T-cell (primary cell): ENCODE measurements at regions not wholly inside any gene's neighbourhood (a gene's known extent, or its start where the extent isn't known, plus 50 kb on each side); places are given as distances from the start of the nearest gene placed in this dataset.

Experiments
- ATAC-seq, 4 experiments: fragments of 200-7000 bp in 3 of 4; fragments of 150-1000 bp in 1 of 4; cut with Tn5 transposase; replicated peaks in 1 of 4; 1 replicate in 3 of 4; 2 replicates in 1 of 4; pipeline ENCODE4 v1.10.0; 2021; ENCODE audit warnings: moderate library complexity in 3 of 4, mild to moderate bottlenecking in 2 of 4, moderate number of reproducible peaks in 1 of 4
- CTCF ChIA-PET, 2 donors: fragments of 300-600 bp; sonication (Branson Sonifier 250); formaldehyde crosslinking; loops; one replicate each; lab custom pipeline; 2022; ENCODE audit warnings: antibody characterized with exemption in 2 of 2; lab: Charles Lee
- POLR2A ChIA-PET, 2 donors: fragments of 300-600 bp; sonication (Branson Sonifier 250); formaldehyde crosslinking; loops; one replicate each; lab custom pipeline; 2022; ENCODE audit warnings: antibody characterized with exemption in 2 of 2; lab: Charles Lee
- DNase-seq, 35 experiments: peaks; one replicate each; pipeline versions ENCODE4 v3.0.0 to v3.0.0-alpha.2; 2013 to 2023
- H3K27ac ChIP-seq: one replicate; pipeline ENCODE4 v1.5.1; 2013; ENCODE audit warnings: low read length
- H3K27me3 ChIP-seq, 2 experiments: replicated peaks in 1 of 2; 1 replicate in 1 of 2; 2 replicates in 1 of 2; pipeline versions ENCODE4 v1.6.1 to v1.7.0; 2013; ENCODE audit warnings: low read length in 1 of 2, mixed read lengths in 1 of 2; ENCODE audit not compliant: control insufficient read depth in 2 of 2, insufficient read depth in 2 of 2; ENCODE audit errors: extremely low read depth in 1 of 2
- H3K36me3 ChIP-seq, 2 donors: 1 replicate in 1 of 2; 2 replicates in 1 of 2; pipeline versions ENCODE4 v1.6.1 to v1.7.0; 2013; ENCODE audit warnings: low read length in 1 of 2; ENCODE audit not compliant: control insufficient read depth in 2 of 2, insufficient read depth in 1 of 2; ENCODE audit errors: extremely low read depth in 1 of 2
- H3K4me1 ChIP-seq, 2 experiments: 1 replicate in 1 of 2; 2 replicates in 1 of 2; pipeline versions ENCODE4 v1.6.1 to v1.7.0; 2013; ENCODE audit warnings: low read length in 2 of 2, mixed read lengths in 1 of 2; ENCODE audit not compliant: insufficient read depth in 2 of 2, control insufficient read depth in 1 of 2; ENCODE audit errors: extremely low read depth in 1 of 2
- H3K4me3 ChIP-seq, 2 donors: 1 replicate in 1 of 2; 2 replicates in 1 of 2; pipeline versions ENCODE4 v1.5.1 to v1.7.0; 2013; ENCODE audit warnings: mild to moderate bottlenecking in 2 of 2, low read length in 1 of 2, moderate library complexity in 1 of 2; ENCODE audit not compliant: control insufficient read depth in 1 of 2; ENCODE audit errors: extremely low read depth in 1 of 2
- H3K9me3 ChIP-seq: 2 replicates; pipeline ENCODE4 v1.7.0; 2013
- H3K27ac Mint-ChIP-seq, 2 donors: one replicate each; pipeline ENCODE4 v1.8.0; 2020 to 2021; ENCODE audit warnings: mild to moderate bottlenecking in 2 of 2, mixed read lengths in 2 of 2
- H3K27me3 Mint-ChIP-seq, 2 donors: one replicate each; pipeline ENCODE4 v1.8.0; 2021 to 2022; ENCODE audit warnings: mixed read lengths in 2 of 2
- H3K36me3 Mint-ChIP-seq: one replicate; pipeline ENCODE4 v1.8.0; 2021; ENCODE audit warnings: mixed read lengths
- H3K4me1 Mint-ChIP-seq, 3 donors: one replicate each; pipeline ENCODE4 v1.8.0; 2020 to 2022; ENCODE audit warnings: mixed read lengths in 3 of 3, mild to moderate bottlenecking in 1 of 3
- H3K4me3 Mint-ChIP-seq, 3 donors: one replicate each; pipeline ENCODE4 v1.8.0; 2020 to 2022; ENCODE audit warnings: mild to moderate bottlenecking in 3 of 3, mixed read lengths in 3 of 3, moderate library complexity in 3 of 3
- H3K9me3 Mint-ChIP-seq, 3 donors: one replicate each; pipeline ENCODE4 v1.8.0; 2020 to 2022; ENCODE audit warnings: mixed read lengths in 3 of 3
- WGBS: methylation state at CpG from one replicate; pipeline ENCODE4 v1.1.5; 2013; ENCODE audit warnings: missing lambda C conversion rate; ENCODE audit not compliant: insufficient coverage; 5-methylcytosine and 5-hydroxymethylcytosine counted together

DNA sequence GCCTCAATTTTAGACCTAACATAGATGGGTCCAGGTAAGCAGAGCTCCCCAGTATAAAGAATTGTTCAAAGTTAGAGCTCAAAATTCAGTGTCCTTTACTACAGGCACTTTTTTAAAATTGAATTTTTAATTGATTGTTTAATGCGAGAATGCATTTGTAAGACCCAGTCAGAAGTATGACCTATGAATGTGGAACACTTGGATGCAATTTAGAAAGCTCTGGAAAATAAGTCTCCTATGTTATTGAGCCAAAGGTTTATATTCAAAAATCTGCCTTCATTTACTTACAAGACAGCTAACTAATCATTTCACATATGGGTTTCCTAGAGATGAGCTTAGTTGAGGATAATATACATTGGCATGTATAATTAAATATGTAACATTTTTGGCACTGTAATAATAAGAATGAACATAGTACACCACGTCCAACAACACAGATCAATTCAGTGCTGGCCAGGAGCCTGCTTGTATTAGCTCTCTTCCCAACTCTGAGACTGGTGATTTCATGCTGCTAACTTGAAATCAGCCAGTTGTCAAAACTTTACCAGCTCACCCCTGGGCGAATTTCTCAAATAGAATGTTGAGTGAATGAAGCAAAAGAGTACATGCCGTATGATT lies 197.2 kb upstream of the NPY2R start:
- no peaks in the 10 kb centered on the region for H3K9me3 ChIP-seq
- H3K27ac ChIP-seq: no peak overlapping the region
- no peaks in the 10 kb centered on the region for H3K4me1 ChIP-seq
- H3K27ac Mint-ChIP-seq: no peak overlapping the region
- no peaks in the 10 kb centered on the region for H3K36me3 Mint-ChIP-seq
- no CpG with 5 or more reads among the region's 4 CpGs for WGBS
- H3K36me3 ChIP-seq: no peaks in the 10 kb centered on the region
- ChIA-PET POLR2A (interaction anchor here in 1 of 2 donors (0.6 kb wide), 1 partner anchor 1738 kb away, joined by 3 read pairs; no protein-coding TSS in a partner anchor), CTCF (no interaction called here)
- peaks cover 0 to 14% of the 10 kb centered on the region in 2 donors for H3K27me3 Mint-ChIP-seq
- ATAC-seq: no peak
- no peak for DNase-seq
- H3K4me3 ChIP-seq: no peak overlapping the region
- H3K4me3 Mint-ChIP-seq: no peak overlapping the region
- H3K27me3 ChIP-seq: no peaks in the 10 kb centered on the region
- no peaks in the 10 kb centered on the region for H3K4me1 Mint-ChIP-seq
- peaks cover 0 to 7% (median 4%) of the 10 kb centered on the region in 3 donors for H3K9me3 Mint-ChIP-seq

DNA sequence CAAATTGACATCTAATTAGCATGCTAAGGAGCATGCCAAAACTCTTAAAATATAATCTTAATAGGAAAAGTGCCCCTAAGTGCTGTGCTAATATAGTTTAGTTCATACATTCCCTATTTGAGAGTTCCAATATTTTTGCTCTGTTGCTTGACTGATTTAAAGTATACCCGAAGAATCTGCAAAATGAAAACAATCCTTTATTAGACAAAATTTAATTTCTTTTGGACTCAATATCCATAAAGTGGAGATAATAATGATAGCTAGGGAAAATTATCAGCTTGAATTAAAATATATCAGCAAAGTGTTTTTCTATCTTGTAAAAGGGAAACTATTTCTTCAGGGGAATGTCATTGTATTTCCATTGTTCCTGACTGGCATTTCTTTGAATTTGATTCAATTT lies 196.0 kb upstream of the NPY2R start:
- Histone ChIP-seq H3K36me3 (no peaks in the 10 kb centered on the region), H3K9me3 (no peaks in the 10 kb centered on the region), H3K27me3 (no peaks in the 10 kb centered on the region), H3K4me1 (no peaks in the 10 kb centered on the region), H3K4me3 (no peak overlapping the region), H3K27ac (no peak overlapping the region)
- ChIA-PET POLR2A (interaction anchor here in 1 of 2 donors (0.7 kb wide), 1 partner anchor 121 kb away, joined by 3 read pairs; no protein-coding TSS in a partner anchor), CTCF (no interaction called here)
- WGBS: no CpG with 5 or more reads among the region's 1 CpG
- ATAC-seq (no peak), DNase-seq (no peak)
- H3K4me1 Mint-ChIP-seq: no peaks in the 10 kb centered on the region
- H3K27ac Mint-ChIP-seq: no peak overlapping the region
- peaks cover 0 to 14% of the 10 kb centered on the region in 2 donors for H3K27me3 Mint-ChIP-seq
- no peaks in the 10 kb centered on the region for H3K36me3 Mint-ChIP-seq
- no peak overlapping the region for H3K4me3 Mint-ChIP-seq
- H3K9me3 Mint-ChIP-seq: peaks cover 0 to 7% (median 4%) of the 10 kb centered on the region in 3 donors

DNA sequence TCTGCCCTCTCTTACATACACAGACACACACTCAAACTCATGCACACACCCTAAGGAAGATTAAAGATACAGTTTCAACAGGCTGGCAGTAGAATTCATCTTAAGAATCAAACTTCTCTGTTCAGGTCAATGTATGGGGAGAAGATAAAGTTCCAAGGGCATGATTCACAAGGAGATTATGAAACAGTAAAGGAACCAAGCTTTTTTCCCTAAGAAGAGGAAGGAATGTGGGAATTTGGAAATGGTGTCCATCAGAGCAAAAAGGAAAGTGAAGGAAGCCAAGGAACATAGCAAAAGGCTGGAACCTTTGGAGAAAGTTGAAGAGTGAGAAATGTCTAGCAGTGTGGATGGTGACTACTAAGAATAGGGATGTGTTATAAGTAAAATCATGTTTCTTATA lies 191.0 kb upstream of the NPY2R start:
- Mint-ChIP-seq H3K9me3 (peaks cover 0 to 12% (median 10%) of the 10 kb centered on the region in 3 donors), H3K4me3 (no peak overlapping the region), H3K36me3 (no peaks in the 10 kb centered on the region), H3K4me1 (no peaks in the 10 kb centered on the region), H3K27me3 (peaks cover 0 to 11% of the 10 kb centered on the region in 2 donors), H3K27ac (no peak overlapping the region)
- no peak overlapping the region for H3K27ac ChIP-seq
- H3K9me3 ChIP-seq: no peaks in the 10 kb centered on the region
- ChIA-PET POLR2A (no interaction called here), CTCF (no interaction called here)
- H3K36me3 ChIP-seq: no peaks in the 10 kb centered on the region
- H3K4me3 ChIP-seq: no peak overlapping the region
- no peaks in the 10 kb centered on the region for H3K27me3 ChIP-seq
- no peak for ATAC-seq
- no peak for DNase-seq
- no peaks in the 10 kb centered on the region for H3K4me1 ChIP-seq

DNA sequence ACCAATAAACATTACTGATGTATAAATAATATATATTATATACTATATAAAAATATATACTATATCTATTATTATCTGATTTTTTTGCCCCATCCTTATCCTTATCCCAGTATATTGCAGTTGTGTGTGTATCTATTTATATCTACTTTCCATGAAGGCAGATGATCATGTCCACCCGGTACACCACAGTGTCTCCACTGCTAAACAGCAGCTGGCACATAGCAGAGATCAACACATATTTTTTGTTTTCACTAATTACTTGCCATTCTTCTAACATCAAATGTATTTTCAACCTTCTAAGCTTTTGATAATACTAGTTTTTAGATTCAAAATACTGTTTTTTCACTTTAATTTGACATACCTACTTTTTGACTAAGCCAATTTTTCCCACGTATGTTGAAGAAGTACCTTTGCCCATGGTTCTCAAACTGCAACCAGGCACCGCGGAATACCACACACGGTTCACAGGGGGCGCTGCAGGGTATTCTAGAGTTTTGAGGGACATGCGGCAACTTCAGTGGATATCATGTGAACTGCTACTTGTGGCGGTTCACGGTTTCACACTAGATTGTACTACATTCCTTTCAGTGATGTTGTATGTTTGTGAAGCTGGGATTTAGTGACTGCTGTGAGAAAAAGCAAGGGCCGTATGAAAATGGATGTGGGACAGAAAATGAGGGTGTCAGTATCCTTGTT lies 182.5 kb upstream of the NPY2R start:
- ATAC-seq (no peak), DNase-seq (no peak)
- H3K4me1 Mint-ChIP-seq: no peaks in the 10 kb centered on the region
- peaks cover 0 to 4% (median 0%) of the 10 kb centered on the region in 3 donors for H3K9me3 Mint-ChIP-seq
- H3K27me3 Mint-ChIP-seq: peaks cover 0 to 4% of the 10 kb centered on the region in 2 donors
- H3K27me3 ChIP-seq: no peaks in the 10 kb centered on the region
- H3K9me3 ChIP-seq: no peaks in the 10 kb centered on the region
- H3K4me3 Mint-ChIP-seq: no peak overlapping the region
- H3K36me3 Mint-ChIP-seq: no peaks in the 10 kb centered on the region
- WGBS: 26% methylated on average over 8 of the region's 10 CpGs
- no peak overlapping the region for H3K27ac ChIP-seq
- H3K4me3 ChIP-seq: no peak overlapping the region
- H3K27ac Mint-ChIP-seq: no peak overlapping the region
- ChIA-PET CTCF (no interaction called here), POLR2A (no interaction called here)
- H3K4me1 ChIP-seq: no peaks in the 10 kb centered on the region
- H3K36me3 ChIP-seq: no peaks in the 10 kb centered on the region

DNA sequence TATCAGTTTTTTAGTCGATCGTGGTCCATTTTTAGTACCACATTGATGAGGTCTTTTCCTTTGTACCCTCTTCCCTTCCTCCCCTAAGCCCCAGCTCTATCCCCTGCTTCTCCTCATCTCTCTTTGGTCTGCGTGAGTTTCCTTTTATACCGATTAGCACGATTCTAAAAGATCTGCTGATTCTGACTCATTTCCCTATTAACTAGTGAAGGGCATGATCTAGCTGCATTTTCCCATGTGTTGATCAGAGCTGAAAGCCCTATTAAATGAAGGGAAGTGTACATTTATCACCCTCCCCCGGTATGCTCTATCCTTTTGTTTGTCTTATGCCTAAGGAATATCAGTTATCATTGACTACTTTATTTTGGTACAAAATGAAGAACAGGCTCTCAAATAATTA lies 181.7 kb upstream of the NPY2R start:
- POLR2A ChIA-PET: no interaction called here
- Histone ChIP-seq H3K9me3 (no peaks in the 10 kb centered on the region), H3K36me3 (no peaks in the 10 kb centered on the region), H3K27ac (no peak overlapping the region), H3K27me3 (no peaks in the 10 kb centered on the region), H3K4me3 (no peak overlapping the region), H3K4me1 (no peaks in the 10 kb centered on the region)
- Mint-ChIP-seq H3K36me3 (no peaks in the 10 kb centered on the region), H3K9me3 (peaks cover 0 to under 1% (median 0%) of the 10 kb centered on the region in 3 donors), H3K4me3 (no peak overlapping the region), H3K4me1 (no peaks in the 10 kb centered on the region), H3K27ac (no peak overlapping the region), H3K27me3 (peaks cover 0 to 4% of the 10 kb centered on the region in 2 donors)
- 100% methylated on average over 1 of the region's 6 CpGs for WGBS
- CTCF ChIA-PET: no interaction called here
- DNase-seq (no peak), ATAC-seq (no peak)

DNA sequence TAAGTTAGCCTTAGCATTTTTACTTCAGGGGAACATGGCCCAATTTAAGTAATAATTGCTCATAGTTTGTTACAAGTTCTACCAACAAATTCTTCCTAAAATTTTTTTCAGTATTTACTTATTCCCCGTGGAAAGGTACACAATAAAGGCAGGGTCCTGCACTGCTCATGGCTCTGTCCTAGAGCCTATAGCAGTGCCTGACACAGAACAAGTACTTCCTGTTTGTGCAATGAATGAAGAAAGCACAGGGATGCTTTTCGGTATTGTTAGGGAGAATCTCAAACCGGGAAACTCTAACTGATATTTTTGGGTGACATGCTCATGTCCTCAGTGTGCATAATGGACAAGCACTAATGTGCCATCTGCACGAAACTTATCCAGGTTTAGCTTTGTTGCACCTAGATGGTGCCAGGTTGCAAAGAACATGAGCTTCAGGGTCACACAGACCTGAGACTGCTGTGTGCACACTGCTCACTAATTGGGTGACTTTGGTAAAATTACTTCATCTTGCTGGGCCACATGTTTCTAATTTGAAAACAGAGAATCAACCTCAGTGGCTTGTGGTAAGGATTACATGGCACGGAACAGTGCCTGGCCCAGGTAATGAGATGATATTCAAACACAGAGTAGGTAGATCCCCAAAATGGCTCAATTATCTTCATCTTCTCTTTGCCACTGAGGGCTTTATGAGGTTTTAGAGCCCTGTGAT lies 175.8 kb upstream of the NPY2R start:
- H3K9me3 Mint-ChIP-seq: no peaks in the 10 kb centered on the region

More for the DNA sequence above, 175.8 kb upstream of the NPY2R start:
- ChIA-PET CTCF (no interaction called here), POLR2A (no interaction called here)
- WGBS: 92% methylated on average over 3 of the region's 5 CpGs
- Mint-ChIP-seq H3K4me1 (no peaks in the 10 kb centered on the region), H3K36me3 (no peaks in the 10 kb centered on the region), H3K27me3 (peaks cover 0 to 6% of the 10 kb centered on the region in 2 donors), H3K4me3 (no peak overlapping the region), H3K27ac (no peak overlapping the region)
- Histone ChIP-seq H3K27ac (no peak overlapping the region), H3K4me3 (no peak overlapping the region), H3K9me3 (no peaks in the 10 kb centered on the region), H3K36me3 (no peaks in the 10 kb centered on the region), H3K27me3 (no peaks in the 10 kb centered on the region), H3K4me1 (no peaks in the 10 kb centered on the region)
- ATAC-seq (no peak), DNase-seq (no peak)
